GM03348 (cell line): ENCODE measurements at regions not wholly inside any gene's neighbourhood (a gene's known extent, or its start where the extent isn't known, plus 50 kb on each side); places are given as distances from the start of the nearest gene placed in this dataset.
"Not testable (repeated sequence)": the region's sequence is repeated elsewhere in the genome, so short reads cannot be mapped to it uniquely, and the experiment has no call there.

ENCODE experiments used
- DNase-seq: peaks from one replicate; pipeline ENCODE4 v3.0.0; 2012; ENCODE audit warnings: low spot score

- DNase-seq, result no peak
Observed at GRCh38 chr3:150300852-150301517, 107.1 kb upstream of the TSC22D2 start.

- no peak for DNase-seq
Observed at GRCh38 chr3:150300388-150300787, 107.7 kb upstream of the TSC22D2 start.

- DNase-seq, result no peak
Observed at GRCh38 chr3:150299201-150299600, 108.9 kb upstream of the TSC22D2 start.

GRCh38 chr3:150296966-150297365, 111.1 kb upstream of the TSC22D2 start:
- DNase-seq, result no peak

GRCh38 chr3:150296123-150296735, 111.9 kb upstream of the TSC22D2 start:
- DNase-seq, result no peak

- DNase-seq, result peak; percentile 72
Observed at GRCh38 chr3:150293401-150294001, 114.6 kb upstream of the TSC22D2 start.

- peak; percentile 45 for DNase-seq
Observed at GRCh38 chr3:150292891-150293290, 115.2 kb upstream of the TSC22D2 start.

- no peak for DNase-seq
Observed at GRCh38 chr3:150291515-150291914, 116.6 kb upstream of the TSC22D2 start.

GRCh38 chr3:150286390-150287147, 121.5 kb upstream of the TSC22D2 start:
- DNase-seq, result peak; percentile 18

- DNase-seq, result no peak
Observed at GRCh38 chr3:150285601-150286000, 122.5 kb upstream of the TSC22D2 start.

- DNase-seq, result no peak
Observed at GRCh38 chr3:150278843-150279381, 129.2 kb upstream of the TSC22D2 start.

- no peak for DNase-seq
Observed at GRCh38 chr3:150278195-150278594, 129.9 kb upstream of the TSC22D2 start.

- DNase-seq, result no peak
Observed at GRCh38 chr3:150277444-150277843, 130.7 kb upstream of the TSC22D2 start.

GRCh38 chr3:150275941-150276340, 132.2 kb upstream of the TSC22D2 start:
- DNase-seq, result peak; percentile 29

GRCh38 chr3:150274372-150274771, 133.7 kb upstream of the TSC22D2 start:
- DNase-seq, result no peak

- DNase-seq, result no peak
Observed at GRCh38 chr3:150273396-150273795, 134.7 kb upstream of the TSC22D2 start.

GRCh38 chr3:150271591-150271960, 136.5 kb upstream of the TSC22D2 start:
- DNase-seq, result no peak

- DNase-seq, result no peak
Observed at GRCh38 chr3:150270883-150271590, 137.1 kb upstream of the TSC22D2 start.

GRCh38 chr3:150270444-150270843, 137.7 kb upstream of the TSC22D2 start:
- not testable (repeated sequence) for DNase-seq

- DNase-seq, result no peak
Observed at GRCh38 chr3:150269526-150269925, 138.6 kb upstream of the TSC22D2 start.

- no peak for DNase-seq
Observed at GRCh38 chr3:150268426-150269391, 139.4 kb upstream of the TSC22D2 start.
